ENCODE measurements at regions not wholly inside any gene's neighbourhood (a gene's known extent, or its start where the extent isn't known, plus 50 kb on each side); places are given as distances from the start of the nearest gene placed in this dataset.

GRCh38 chr2:16948710-16949109, 283.1 kb upstream of the CYRIA start:
- no peak for TF ChIP-seq CTCF (IDR thresholded peaks at IDR 0.05)
- TF ChIP-seq EZH2 (IDR thresholded peaks at IDR 0.05; ENCODE audit: borderline replicate concordance, insufficient read depth, low read depth, low read length, poor library complexity, severe bottlenecking) = no peak
